OCI-LY3 (cell line): ENCODE measurements at regions not wholly inside any gene's neighbourhood (a gene's known extent, or its start where the extent isn't known, plus 50 kb on each side); places are given as distances from the start of the nearest gene placed in this dataset.

ENCODE experiments used
- CTCF ChIP-seq: fragments of 200-600, 300-600 bp; sonication (generic); IDR thresholded peaks from 2 replicates; pipeline ENCODE4 v1.5.1; 2014; ENCODE audit warnings: antibody characterized with exemption, low read length, low read depth
- EZH2phosphoT487 ChIP-seq: fragments of 200-600 bp; shearing (Covaris generic); IDR thresholded peaks from 2 replicates; pipeline ENCODE4 v1.6.1; 2018; ENCODE audit warnings: antibody characterized with exemption, mixed run types, low read depth

- TF ChIP-seq CTCF, result no peak
- TF ChIP-seq EZH2phosphoT487, result no peak
Measured at GRCh38 chr10:26386781-26387180, 51.4 kb upstream of the APBB1IP start.
